Kidney (tissue), 13 donors: ENCODE measurements at regions not wholly inside any gene's neighbourhood (a gene's known extent, or its start where the extent isn't known, plus 50 kb on each side); places are given as distances from the start of the nearest gene placed in this dataset.

ENCODE experiments used
- DNase-seq, 5 donors: peaks; one replicate each; pipeline ENCODE4 v3.0.0-alpha.2; 2013 to 2020
- FAIRE-seq: peaks from 2 replicates; lab custom pipeline; 2012; peaks lifted over from hg19 to GRCh38; lab: Jason Lieb, UNC
- H3K27ac ChIP-seq, 2 donors: one replicate each; pipeline ENCODE4 v1.7.0; 2013; ENCODE audit warnings: low read depth in 2 of 2, low read length in 2 of 2, inconsistent platforms in 1 of 2
- H3K27me3 ChIP-seq: one replicate; pipeline ENCODE4 v1.7.1; 2013; ENCODE audit warnings: low read length, inconsistent platforms; ENCODE audit not compliant: control insufficient read depth, insufficient read depth
- H3K36me3 ChIP-seq, 3 donors: one replicate each; pipeline versions ENCODE4 v1.7.0 to v1.7.1; 2013; ENCODE audit warnings: low read length in 3 of 3, control low read depth in 1 of 3, inconsistent platforms in 1 of 3; ENCODE audit not compliant: insufficient read depth in 3 of 3, control insufficient read depth in 2 of 3
- H3K4me1 ChIP-seq, 3 donors: one replicate each; pipeline versions ENCODE4 v1.7.0 to v1.7.1; 2013; ENCODE audit warnings: low read length in 3 of 3, inconsistent platforms in 1 of 3, low read depth in 1 of 3; ENCODE audit not compliant: control insufficient read depth in 2 of 3, insufficient read depth in 2 of 3
- H3K4me3 ChIP-seq, 3 donors: one replicate each; pipeline versions ENCODE4 v1.7.0 to v1.8.1; 2013; ENCODE audit warnings: low read length in 3 of 3, control low read depth in 1 of 3, inconsistent platforms in 1 of 3
- H3K9ac ChIP-seq, 3 donors: one replicate each; pipeline versions ENCODE4 v1.7.0 to v1.7.1; 2013; ENCODE audit warnings: low read length in 3 of 3, control low read depth in 1 of 3, inconsistent platforms in 1 of 3
- H3K9me3 ChIP-seq, 3 donors: one replicate each; pipeline versions ENCODE4 v1.7.0 to v1.7.1; 2013; ENCODE audit warnings: low read length in 3 of 3, control low read depth in 1 of 3, inconsistent platforms in 1 of 3; ENCODE audit not compliant: control insufficient read depth in 2 of 3, insufficient read depth in 1 of 3
- CTCF ChIP-seq: IDR thresholded peaks from 3 replicates; pipeline ENCODE4 v1.5.1; 2012; ENCODE audit warnings: mild to moderate bottlenecking, moderate library complexity, borderline replicate concordance; ENCODE audit not compliant: insufficient read depth; ENCODE audit errors: extremely low read depth
- intact Hi-C: fragments of 100-400 bp; cut with DNase I; formaldehyde crosslinking; loops from one replicate; pipeline ENCODE4 v1.11.1; 2022
- donor health status: control.
- donor health status: control.
- donor health status: control.
- donor health status: control.
- donor health status: control.
- donor health status: DM: yes; HTN: yes; CAD: no.
- donor health status: Normal renal cell carcinoma (clear cell type).

GRCh38 chr12:19852100-19852855, 413.0 kb downstream of the AEBP2 start:
- Histone ChIP-seq H3K27ac (no peak overlapping the region), H3K36me3 (no peaks in the 10 kb centered on the region), H3K4me1 (peaks cover 0 to 6% (median 3%) of the 10 kb centered on the region in 3 donors), H3K9me3 (peaks cover 0 to 7% (median 4%) of the 10 kb centered on the region in 3 donors), H3K4me3 (peak overlapping the region in 1 of 3 donors; percentile 8), H3K9ac (no peak overlapping the region), H3K27me3 (no peaks in the 10 kb centered on the region)
- no peak for FAIRE-seq
- intact Hi-C loops, result no loop called here
- peak in 2 of 5 donors; percentile 29 to 30 for DNase-seq
- TF ChIP-seq CTCF, result no peak

- Histone ChIP-seq H3K9ac (no peak overlapping the region), H3K27me3 (no peaks in the 10 kb centered on the region), H3K36me3 (no peaks in the 10 kb centered on the region), H3K4me3 (no peak overlapping the region), H3K9me3 (peaks cover 0 to 6% (median 0%) of the 10 kb centered on the region in 3 donors), H3K27ac (no peak overlapping the region), H3K4me1 (peaks cover 0 to 3% (median 0%) of the 10 kb centered on the region in 3 donors)
- TF ChIP-seq CTCF, result no peak
- FAIRE-seq (no peak), DNase-seq (no peak)
- intact Hi-C loops, result no loop called here
Measured at GRCh38 chr12:19855851-19856250, 416.6 kb downstream of the AEBP2 start.

- peak in 1 of 5 donors; percentile 29 for DNase-seq
- no peak for TF ChIP-seq CTCF
- Histone ChIP-seq H3K27me3 (no peaks in the 10 kb centered on the region), H3K9me3 (peaks cover 0 to 6% (median 0%) of the 10 kb centered on the region in 3 donors), H3K4me1 (peaks cover 0 to 3% (median 0%) of the 10 kb centered on the region in 3 donors), H3K9ac (no peak overlapping the region), H3K36me3 (no peaks in the 10 kb centered on the region), H3K4me3 (no peak overlapping the region), H3K27ac (no peak overlapping the region)
- intact Hi-C loops, result no loop called here
- no peak for FAIRE-seq
Measured at GRCh38 chr12:19856389-19856788, 417.1 kb downstream of the AEBP2 start.
